Uterus (tissue), 3 donors: ENCODE measurements at regions not wholly inside any gene's neighbourhood (a gene's known extent, or its start where the extent isn't known, plus 50 kb on each side); places are given as distances from the start of the nearest gene placed in this dataset.

Source experiments
- DNase-seq, 2 donors: peaks; one replicate each; pipeline ENCODE4 v3.0.0-alpha.2; 2019 to 2020
- H3K27ac ChIP-seq, 2 donors: fragments of 200-600 bp; sonication (generic); 1 replicate in 1 of 2; 2 replicates in 1 of 2; pipeline ENCODE4 v1.5.1; 2016 to 2018
- H3K27me3 ChIP-seq, 2 donors: fragments of 200-600 bp; sonication (generic); one replicate each; pipeline ENCODE4 v1.5.1; 2018 to 2019; ENCODE audit warnings: control low read depth in 1 of 2
- H3K36me3 ChIP-seq, 2 donors: fragments of 200-600 bp; sonication (generic); one replicate each; pipeline ENCODE4 v1.5.1; 2019; ENCODE audit warnings: control low read depth in 1 of 2
- H3K4me1 ChIP-seq, 2 donors: fragments of 200-600 bp; sonication (generic); one replicate each; pipeline ENCODE4 v1.5.1; 2018 to 2019; ENCODE audit warnings: control low read depth in 1 of 2
- H3K4me3 ChIP-seq, 2 donors: fragments of 200-600 bp; sonication (generic); 1 replicate in 1 of 2; 2 replicates in 1 of 2; pipeline ENCODE4 v1.5.1; 2018 to 2019; ENCODE audit warnings: mild to moderate bottlenecking in 1 of 2
- H3K9me3 ChIP-seq, 2 donors: fragments of 200-600 bp; sonication (generic); one replicate each; pipeline ENCODE4 v1.5.1; 2019; ENCODE audit warnings: control low read depth in 1 of 2
- CTCF ChIP-seq, 4 experiments: fragments of 200-600 bp in 2 of 4; fragments of 450-650 bp in 2 of 4; sonication (generic) in 2 of 4; IDR thresholded peaks; one replicate each; pipeline ENCODE4 v1.5.1; 2016 to 2019; ENCODE audit warnings: antibody characterized with exemption in 4 of 4, mild to moderate bottlenecking in 2 of 4, moderate library complexity in 1 of 4
- POLR2A ChIP-seq, 2 donors: fragments of 450-650 bp; IDR thresholded peaks; one replicate each; pipeline ENCODE4 v1.6.1; 2016; ENCODE audit warnings: antibody characterized with exemption in 2 of 2, mild to moderate bottlenecking in 1 of 2, moderate library complexity in 1 of 2
- intact Hi-C: fragments of 100-400 bp; cut with DNase I; formaldehyde crosslinking; loops from one replicate; pipeline ENCODE4 v1.15.1; 2023; ENCODE audit warnings: low total_unique reads
- donor health status: DM: yes; HTN: yes; CAD: no.

DNA sequence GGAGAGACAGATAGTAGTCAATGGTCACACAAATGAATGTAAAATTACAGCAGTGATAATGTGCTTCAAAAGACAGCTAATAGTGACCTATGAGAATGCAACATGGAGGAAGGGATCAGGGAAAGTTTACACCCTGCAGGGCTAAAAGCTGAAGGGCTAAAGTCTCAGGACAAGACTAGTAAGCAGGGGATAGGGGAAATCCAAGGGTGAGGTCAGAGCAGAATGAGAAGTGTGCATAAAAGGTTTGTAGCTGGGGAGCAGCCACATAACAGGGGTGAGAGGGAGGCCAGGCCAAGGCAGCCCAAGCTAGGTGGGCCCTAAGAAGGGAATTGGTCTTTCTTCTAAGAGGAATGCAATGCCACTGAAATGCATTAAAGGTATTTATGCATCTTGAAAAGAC is 746.3 kb downstream of the SATB2 start:
- no peaks in the 10 kb centered on the region for H3K36me3 ChIP-seq
- no peaks in the 10 kb centered on the region for H3K27me3 ChIP-seq
- no peak for DNase-seq
- no peak for TF ChIP-seq POLR2A (IDR thresholded peaks at IDR 0.05)
- no peak for TF ChIP-seq CTCF (IDR thresholded peaks at IDR 0.05)
- intact Hi-C loops = no loop called here
- no peaks in the 10 kb centered on the region for H3K9me3 ChIP-seq
- H3K27ac ChIP-seq = no peak overlapping the region
- H3K4me3 ChIP-seq = no peak overlapping the region
- no peaks in the 10 kb centered on the region for H3K4me1 ChIP-seq

- intact Hi-C loops = no loop called here
- no peak for TF ChIP-seq CTCF (IDR thresholded peaks at IDR 0.05)
- TF ChIP-seq POLR2A (IDR thresholded peaks at IDR 0.05) = no peak
These were observed 747.2 kb downstream of the SATB2 start for GRCh38 chr2:198710562-198710961.

GRCh38 chr2:198706476-198707082 is 751.2 kb downstream of the SATB2 start:
- TF ChIP-seq CTCF (IDR thresholded peaks at IDR 0.05) = no peak
- no peak for TF ChIP-seq POLR2A (IDR thresholded peaks at IDR 0.05)
- Histone ChIP-seq H3K4me3 (no peak overlapping the region), H3K4me1 (no peaks in the 10 kb centered on the region), H3K27ac (no peak overlapping the region), H3K9me3 (no peaks in the 10 kb centered on the region), H3K27me3 (no peaks in the 10 kb centered on the region), H3K36me3 (no peaks in the 10 kb centered on the region)
- no peak for DNase-seq
- intact Hi-C loops = no loop called here

More at GRCh38 chr2:198710562-198710961, 747.2 kb downstream of the SATB2 start:
- no peak overlapping the region for H3K27ac ChIP-seq
- DNase-seq = no peak
- no peak overlapping the region for H3K4me3 ChIP-seq
- no peaks in the 10 kb centered on the region for H3K27me3 ChIP-seq
- no peaks in the 10 kb centered on the region for H3K9me3 ChIP-seq
- no peaks in the 10 kb centered on the region for H3K36me3 ChIP-seq
- H3K4me1 ChIP-seq = no peaks in the 10 kb centered on the region

DNA sequence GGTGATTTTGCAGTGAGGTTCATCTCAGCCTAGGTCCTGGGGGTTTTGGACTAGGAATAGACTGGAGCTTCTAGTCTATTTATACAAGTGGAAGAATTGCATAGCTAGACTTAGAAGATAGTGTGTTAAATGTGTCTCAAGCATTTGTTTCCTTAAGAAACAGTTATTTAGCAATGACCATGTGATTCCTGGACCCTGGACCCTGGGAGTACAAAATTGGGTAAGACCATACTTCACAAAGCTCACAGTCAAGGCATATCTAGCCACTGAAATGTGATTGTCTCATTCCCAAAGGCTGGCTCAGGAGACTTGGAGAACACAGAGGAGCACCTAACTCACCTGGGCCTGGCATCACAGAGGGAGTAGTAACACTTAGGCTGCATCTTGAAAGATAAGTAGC is 754.5 kb downstream of the SATB2 start:
- Histone ChIP-seq H3K9me3 (no peaks in the 10 kb centered on the region), H3K4me3 (no peak overlapping the region), H3K27me3 (no peaks in the 10 kb centered on the region), H3K4me1 (no peaks in the 10 kb centered on the region), H3K36me3 (no peaks in the 10 kb centered on the region), H3K27ac (no peak overlapping the region)
- TF ChIP-seq CTCF (IDR thresholded peaks at IDR 0.05) = no peak
- TF ChIP-seq POLR2A (IDR thresholded peaks at IDR 0.05) = no peak
- intact Hi-C loops = no loop called here
- no peak for DNase-seq

- no peak overlapping the region for H3K27ac ChIP-seq
- no peak overlapping the region for H3K4me3 ChIP-seq
- H3K4me1 ChIP-seq = no peaks in the 10 kb centered on the region
- no peaks in the 10 kb centered on the region for H3K27me3 ChIP-seq
- no peak for DNase-seq
- intact Hi-C loops = no loop called here
- no peaks in the 10 kb centered on the region for H3K9me3 ChIP-seq
- no peaks in the 10 kb centered on the region for H3K36me3 ChIP-seq
- TF ChIP-seq CTCF (IDR thresholded peaks at IDR 0.05) (no peak), POLR2A (IDR thresholded peaks at IDR 0.05) (no peak)
These were observed 754.9 kb downstream of the SATB2 start for GRCh38 chr2:198702796-198703195.
